ENCODE measurements at regions not wholly inside any gene's neighbourhood (a gene's known extent, or its start where the extent isn't known, plus 50 kb on each side); places are given as distances from the start of the nearest gene placed in this dataset.

DNA sequence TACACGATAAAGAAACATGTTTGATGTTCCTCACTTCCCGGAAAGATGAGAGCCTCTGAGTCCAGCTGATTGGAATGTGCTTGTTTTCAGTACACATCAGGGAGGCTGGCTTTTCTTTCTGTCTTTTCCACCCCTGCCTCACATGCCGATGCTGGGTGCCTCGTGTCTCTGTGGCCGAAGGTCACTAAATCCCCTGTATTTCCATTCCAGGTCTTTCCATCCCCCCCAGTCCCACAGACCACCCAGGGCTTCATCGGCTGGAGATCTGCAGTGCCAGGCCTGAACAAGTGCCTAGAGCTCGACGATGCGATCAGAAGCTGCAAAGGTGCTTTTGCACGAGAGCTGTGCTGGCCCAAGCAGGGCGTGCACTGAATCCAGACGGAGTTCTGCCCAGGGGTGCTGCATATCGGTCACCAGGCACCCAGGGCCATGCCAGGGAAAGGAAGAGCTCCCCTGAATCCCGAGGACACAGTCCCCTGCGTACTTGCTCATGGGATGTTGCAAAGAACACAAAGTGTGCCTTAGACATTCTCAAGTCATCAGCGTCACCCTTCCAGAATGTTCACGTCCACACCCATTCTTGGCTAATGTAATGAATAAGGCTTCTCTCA, 67.9 kb downstream of the ANKRD60 start:
- intact Hi-C loops (cut with micrococcal nuclease) (no loop called here), dilution Hi-C loops (cut with HindIII; ENCODE audit: low sequenced_read_pairs, unreplicated experiment) (no loop called here), in situ Hi-C loops (cut with MboI; ENCODE audit: low sequenced_read_pairs) (no loop called here)
- Histone ChIP-seq H2BK120ac (ENCODE audit: low read depth, low read length) (no peak overlapping the region), H3K4ac (ENCODE audit: low read depth, low read length) (no peak overlapping the region), H2AFZ (replicated peaks; ENCODE audit: low read length, poor library complexity) (no peak overlapping the region), H3K36me3 (ENCODE audit: control insufficient read depth, insufficient read depth, low read length) (no peaks in the 10 kb centered on the region), H4K20me1 (ENCODE audit: insufficient read depth, low read length) (no peaks in the 10 kb centered on the region), H2BK15ac (ENCODE audit: low read depth, low read length) (no peak overlapping the region), H4K8ac (ENCODE audit: low read depth in 2 of 2, low read length in 2 of 2) (no peak overlapping the region), H3K27me3 (ENCODE audit: control insufficient read depth, insufficient read depth, low read length) (peaks cover 1% of the 10 kb centered on the region; the same call in 1 of the 2 replicates), H3K4me3 (ENCODE audit: insufficient read depth, low read depth, low read length) (no peak overlapping the region), H2BK5ac (ENCODE audit: low read depth, low read length, poor library complexity, severe bottlenecking) (no peak overlapping the region), H3K4me2 (ENCODE audit: low read depth, low read length) (no peak overlapping the region), H3K14ac (replicated peaks; ENCODE audit: low read depth, low read length) (no peak overlapping the region), H3K9me3 (ENCODE audit: control insufficient read depth, insufficient read depth, low read length) (no peaks in the 10 kb centered on the region), H3K18ac (ENCODE audit: low read depth, low read length) (no peak overlapping the region), H3K27ac (ENCODE audit: insufficient read depth, low read length) (no peak overlapping the region), H3K79me1 (ENCODE audit: low read depth in 1 of 2, low read length in 2 of 2) (no peaks in the 10 kb centered on the region), H3K4me1 (ENCODE audit: control insufficient read depth, insufficient read depth, low read length) (no peaks in the 10 kb centered on the region; the same call in 1 of the 2 replicates), H4K5ac (ENCODE audit: low read depth, low read length) (no peak overlapping the region), H3K23ac (ENCODE audit: low read depth, low read length) (no peak overlapping the region), H3K9ac (ENCODE audit: low read depth, low read length) (no peak overlapping the region), H2AK5ac (ENCODE audit: low read depth, low read length) (no peak overlapping the region), H3K9me1 (ENCODE audit: insufficient read depth, low read length) (no peaks in the 10 kb centered on the region), H4K91ac (ENCODE audit: insufficient read depth, low read depth, low read length) (no peak overlapping the region), H3K56ac (ENCODE audit: extremely low read depth, insufficient read depth, low read length) (no peak overlapping the region), H2AK9ac (replicated peaks; ENCODE audit: low read depth, low read length, poor library complexity) (no peak overlapping the region), H2BK20ac (ENCODE audit: low read depth, low read length) (no peak overlapping the region)
- BruUV-seq (replicated peaks): no TSS peak
- DNase-seq: peak; percentile 17
- WGBS, 2 experiments (ENCODE audit: extremely low coverage in 2 of 2, insufficient read length in 1 of 2): 36% methylated on average over 4 of the region's 17 CpGs; no CpG with 5 or more reads in 1 of the 2 experiments
- TF ChIP-seq CTCF (conservative IDR thresholded peaks at IDR 0.05; ENCODE audit: low read depth, low read length) (no peak), RAD21 (IDR thresholded peaks at IDR 0.05; ENCODE audit: low read length) (no peak), BHLHE40 (IDR thresholded peaks at IDR 0.05; ENCODE audit: low read depth, low read length) (no peak), RFX5 (IDR thresholded peaks at IDR 0.05; ENCODE audit: low read depth, low read length) (no peak), FOS (IDR thresholded peaks at IDR 0.05; ENCODE audit: low read depth, low read length) (no peak), CHD1 (IDR thresholded peaks at IDR 0.05; ENCODE audit: low read depth, low read length) (no peak), POLR2A (IDR thresholded peaks at IDR 0.05; ENCODE audit: low read depth, low read length) (no peak), SMC3 (IDR thresholded peaks at IDR 0.05; ENCODE audit: low read depth, low read length) (no peak), CEBPB (IDR thresholded peaks at IDR 0.05; ENCODE audit: low read depth, low read length) (no peak), MXI1 (IDR thresholded peaks at IDR 0.05; ENCODE audit: borderline replicate concordance, low read depth, low read length) (no peak), MAFK (IDR thresholded peaks at IDR 0.05; ENCODE audit: low read depth, low read length) (no peak), ELK1 (IDR thresholded peaks at IDR 0.05; ENCODE audit: borderline replicate concordance, low read depth, low read length) (no peak), MAZ (IDR thresholded peaks at IDR 0.05; ENCODE audit: borderline replicate concordance, low read depth, low read length) (no peak), RCOR1 (IDR thresholded peaks at IDR 0.05; ENCODE audit: insufficient replicate concordance, low read length) (no peak), NFE2L2 (IDR thresholded peaks at IDR 0.05; ENCODE audit: low read depth, low read length) (no peak)
- TF ChIP-seq, protein P1, sequence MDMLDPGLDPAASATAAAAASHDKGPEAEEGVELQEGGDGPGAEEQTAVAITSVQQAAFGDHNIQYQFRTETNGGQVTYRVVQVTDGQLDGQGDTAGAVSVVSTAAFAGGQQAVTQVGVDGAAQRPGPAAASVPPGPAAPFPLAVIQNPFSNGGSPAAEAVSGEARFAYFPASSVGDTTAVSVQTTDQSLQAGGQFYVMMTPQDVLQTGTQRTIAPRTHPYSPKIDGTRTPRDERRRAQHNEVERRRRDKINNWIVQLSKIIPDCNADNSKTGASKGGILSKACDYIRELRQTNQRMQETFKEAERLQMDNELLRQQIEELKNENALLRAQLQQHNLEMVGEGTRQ (IDR thresholded peaks at IDR 0.05; ENCODE audit: low read depth, low read length): no peak
- POLR2A ChIA-PET (ENCODE audit: unreplicated experiment): no interaction called here
- CTCF ChIA-PET: no interaction called here
- ATAC-seq (ENCODE audit: low read depth): peak; percentile 81

Measured in IMR-90 (cell line).